ENCODE measurements at regions not wholly inside any gene's neighbourhood (a gene's known extent, or its start where the extent isn't known, plus 50 kb on each side); places are given as distances from the start of the nearest gene placed in this dataset.
"Not testable (repeated sequence)": the region's sequence is repeated elsewhere in the genome, so short reads cannot be mapped to it uniquely, and the experiment has no call there.

GRCh38 chr10:33070101-33070500 lies 112.1 kb upstream of the ITGB1 start:
- DNase-seq (ENCODE audit: low spot score): no peak

DNA sequence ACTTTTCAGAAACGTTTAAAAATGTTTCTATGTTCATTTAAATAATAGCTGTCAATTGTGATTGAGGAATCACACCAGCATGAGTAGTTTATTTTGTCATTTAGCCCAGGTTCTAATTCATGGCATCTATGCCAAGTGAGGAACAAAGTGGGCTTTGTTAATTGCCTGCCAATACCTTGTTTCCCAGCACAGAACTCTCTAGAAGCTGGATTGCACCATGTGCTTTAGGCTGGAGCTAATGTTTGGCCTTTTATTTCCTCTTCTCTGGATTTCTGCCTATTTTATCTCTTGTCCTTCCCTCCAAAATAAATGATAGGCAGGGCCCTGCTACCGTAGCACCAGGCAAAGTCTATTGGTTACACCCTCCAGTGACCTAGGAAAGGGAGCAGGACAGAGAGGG lies 109.9 kb upstream of the ITGB1 start:
- DNase-seq (ENCODE audit: low spot score): no peak

DNA sequence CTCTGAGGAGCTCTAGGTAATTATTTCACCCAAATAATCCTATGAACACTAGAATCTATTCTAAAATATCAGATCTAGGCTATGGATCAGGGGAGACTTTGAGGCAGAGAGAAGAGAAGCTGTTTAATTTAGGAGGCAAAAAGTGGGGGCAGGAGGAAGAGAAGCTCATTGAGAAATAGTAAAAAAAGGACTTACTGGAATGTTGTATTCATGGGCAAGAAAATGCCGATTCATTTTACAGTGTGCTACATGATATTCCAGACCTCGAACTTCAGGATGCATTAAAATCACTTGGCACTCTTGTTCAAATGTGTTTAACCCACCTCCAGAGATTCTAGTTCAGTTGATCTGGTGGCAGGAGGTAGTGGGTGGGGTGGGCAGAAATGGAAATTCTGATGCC lies 109.5 kb upstream of the ITGB1 start:
- DNase-seq (ENCODE audit: low spot score): no peak

DNA sequence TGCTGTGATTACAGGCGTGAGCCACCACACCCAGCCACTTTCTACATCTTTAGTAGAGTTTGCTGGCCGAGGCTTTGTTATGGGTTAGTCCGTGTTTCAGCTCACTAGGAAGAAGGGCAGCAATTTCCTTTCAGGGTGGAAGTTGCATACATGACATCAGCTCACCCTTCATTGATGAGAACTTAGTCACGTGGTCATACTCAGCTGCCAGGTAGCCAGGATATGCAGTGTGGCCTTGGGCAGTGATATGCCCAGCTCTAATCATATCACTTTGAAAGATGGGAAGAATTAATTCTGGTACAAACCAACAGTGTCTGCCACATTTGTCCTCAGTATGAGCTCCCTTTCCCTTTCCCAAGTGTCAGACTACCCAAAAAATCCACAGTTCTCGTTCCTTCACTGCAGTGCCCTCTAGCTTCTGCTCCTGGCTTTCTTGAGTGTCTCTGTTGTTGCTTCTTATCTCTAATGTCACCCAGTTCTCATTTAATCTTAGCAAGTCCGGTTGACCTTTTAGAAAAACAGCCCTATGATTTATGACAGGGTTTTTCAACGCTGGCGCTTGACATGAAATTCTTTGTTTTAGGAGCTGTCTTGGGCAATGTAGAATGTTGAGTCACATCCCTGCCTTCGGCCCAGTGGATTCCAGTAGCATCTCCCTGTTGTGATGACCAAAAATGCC lies 108.7 kb upstream of the ITGB1 start:
- DNase-seq (ENCODE audit: low spot score): no peak

- DNase-seq (ENCODE audit: low spot score): no peak
Observed at GRCh38 chr10:33065111-33065510, 107.1 kb upstream of the ITGB1 start.

GRCh38 chr10:33064706-33065105 lies 106.7 kb upstream of the ITGB1 start:
- no peak for DNase-seq (ENCODE audit: low spot score)

DNA sequence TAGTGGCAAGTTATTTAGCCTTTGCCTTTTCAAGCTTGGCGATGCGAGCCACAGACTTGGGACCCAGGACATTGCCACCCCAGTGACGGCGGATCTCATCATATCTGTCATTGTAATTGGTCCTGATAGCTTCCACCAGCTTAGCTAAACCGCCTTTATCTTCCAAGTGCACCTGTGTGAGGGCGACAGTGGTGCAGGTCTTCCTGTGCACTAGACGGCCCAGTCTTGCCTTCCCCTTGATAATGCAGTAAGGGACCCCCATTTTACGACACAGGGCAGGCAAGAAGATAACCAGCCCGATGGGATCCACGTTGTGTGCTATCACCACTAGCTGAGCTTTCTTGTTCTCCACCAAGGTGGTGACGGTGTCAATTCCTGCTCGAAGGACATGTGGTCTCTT lies 99.6 kb upstream of the ITGB1 start:
- DNase-seq (ENCODE audit: low spot score): no peak

GRCh38 chr10:33056828-33057596 lies 99.0 kb upstream of the ITGB1 start:
- DNase-seq (ENCODE audit: low spot score): no peak

- no peak for DNase-seq (ENCODE audit: low spot score)
Observed at GRCh38 chr10:33055625-33056024, 97.6 kb upstream of the ITGB1 start.

- DNase-seq (ENCODE audit: low spot score): no peak
Observed at GRCh38 chr10:33052915-33053810, 95.1 kb upstream of the ITGB1 start.

GRCh38 chr10:33052263-33052875 lies 94.3 kb upstream of the ITGB1 start:
- DNase-seq (ENCODE audit: low spot score): no peak

DNA sequence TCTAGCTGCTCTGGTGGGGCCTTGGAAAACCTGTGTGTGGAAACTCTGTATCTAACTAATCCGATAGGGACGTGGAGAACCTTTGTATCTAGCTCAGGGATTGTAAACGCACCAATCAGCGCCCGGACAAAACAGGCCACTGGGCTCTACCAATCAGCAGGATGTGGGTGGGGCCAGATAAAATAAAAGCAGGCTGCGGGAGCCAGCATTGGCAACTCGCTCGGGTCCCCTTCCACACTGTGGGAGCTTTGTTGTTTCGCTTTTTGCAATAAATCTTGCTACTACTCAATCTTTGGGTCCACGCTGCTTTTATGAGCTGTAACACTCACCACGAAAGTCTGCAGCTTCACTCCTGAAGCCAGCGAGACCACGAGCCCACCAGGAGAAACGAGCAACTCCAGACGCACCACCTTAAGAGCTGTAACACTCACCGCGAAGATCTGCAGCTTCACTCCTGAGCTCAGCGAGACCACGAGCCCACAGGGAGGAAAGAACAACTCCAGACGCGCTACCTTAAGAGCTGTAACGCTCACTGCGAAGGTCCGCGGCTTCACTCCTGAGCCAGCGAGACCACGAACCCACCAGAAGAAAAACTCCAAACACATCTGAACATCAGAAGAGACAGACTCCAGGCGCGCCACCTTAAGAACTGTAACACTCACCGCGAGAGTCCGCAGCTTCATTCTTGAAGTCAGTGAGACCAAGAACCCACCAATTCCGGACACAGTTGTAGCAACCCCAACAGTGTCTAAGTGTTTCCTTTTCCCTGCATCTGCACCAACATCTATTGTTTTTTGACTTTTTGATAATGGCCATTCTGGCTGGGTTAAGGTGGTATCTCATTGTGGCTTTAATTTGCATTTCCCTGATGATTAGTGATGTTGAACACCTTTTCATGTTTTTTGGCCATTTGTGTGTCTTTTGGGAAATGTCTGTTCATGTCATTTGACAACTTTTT lies 92.2 kb upstream of the ITGB1 start:
- DNase-seq (ENCODE audit: low spot score): not testable (repeated sequence)

GRCh38 chr10:33048223-33048622 lies 90.2 kb upstream of the ITGB1 start:
- DNase-seq (ENCODE audit: low spot score): no peak

GRCh38 chr10:33047655-33048054 lies 89.6 kb upstream of the ITGB1 start:
- DNase-seq (ENCODE audit: low spot score): no peak

GRCh38 chr10:33046792-33047191 lies 88.8 kb upstream of the ITGB1 start:
- no peak for DNase-seq (ENCODE audit: low spot score)

DNA sequence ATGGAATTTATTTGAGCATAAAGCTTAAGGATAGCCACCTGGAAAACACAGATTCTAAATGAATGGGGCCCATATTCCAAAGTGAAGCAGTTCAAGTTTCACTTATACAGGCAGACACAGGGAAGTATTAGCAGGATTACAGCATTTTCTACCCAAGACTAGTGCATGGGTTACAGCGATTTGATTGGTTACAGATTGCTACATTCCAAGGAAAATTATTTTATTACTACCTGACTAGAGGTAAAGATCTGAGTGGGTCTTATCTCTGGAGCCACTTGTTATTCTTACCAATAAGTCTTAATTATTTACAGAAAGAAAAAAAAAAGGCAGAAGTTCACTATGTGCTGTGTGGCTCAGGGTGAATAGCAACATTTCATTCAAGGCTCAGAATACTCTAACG lies 87.4 kb upstream of the ITGB1 start:
- DNase-seq (ENCODE audit: low spot score): no peak

GRCh38 chr10:33042565-33042964 lies 84.5 kb upstream of the ITGB1 start:
- DNase-seq (ENCODE audit: low spot score): no peak

DNA sequence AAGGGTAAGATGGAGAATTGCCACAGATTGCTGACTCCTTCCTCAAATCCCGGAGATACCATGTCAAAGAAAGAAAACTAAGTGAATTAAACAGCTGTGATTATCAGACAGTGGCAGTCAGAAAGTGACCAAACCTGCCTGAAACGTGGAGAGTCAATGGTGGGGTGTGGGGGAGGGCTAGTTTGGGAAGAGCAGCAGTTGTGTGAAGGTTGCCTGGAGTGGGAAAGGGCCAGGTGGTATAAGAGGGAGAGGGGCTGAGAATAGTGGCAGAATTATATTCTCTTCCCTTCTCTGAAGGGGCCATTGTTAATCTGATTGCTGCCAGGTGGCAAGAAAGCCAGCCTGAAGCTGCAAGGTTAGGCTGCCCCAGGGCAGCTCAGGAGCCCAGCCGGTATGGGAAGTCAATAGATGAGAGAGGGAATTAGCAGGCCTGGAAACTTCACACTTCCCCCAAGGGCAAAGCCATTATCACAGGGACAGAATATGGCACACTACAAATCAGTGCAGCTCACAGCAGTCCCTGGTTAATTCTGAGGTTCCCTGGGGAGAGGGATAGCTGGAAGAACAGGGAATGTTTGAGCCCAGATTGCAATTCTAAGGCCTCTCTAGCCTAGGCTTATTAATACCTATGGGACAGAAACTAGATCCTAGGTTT lies 83.9 kb upstream of the ITGB1 start:
- DNase-seq (ENCODE audit: low spot score): no peak

DNA sequence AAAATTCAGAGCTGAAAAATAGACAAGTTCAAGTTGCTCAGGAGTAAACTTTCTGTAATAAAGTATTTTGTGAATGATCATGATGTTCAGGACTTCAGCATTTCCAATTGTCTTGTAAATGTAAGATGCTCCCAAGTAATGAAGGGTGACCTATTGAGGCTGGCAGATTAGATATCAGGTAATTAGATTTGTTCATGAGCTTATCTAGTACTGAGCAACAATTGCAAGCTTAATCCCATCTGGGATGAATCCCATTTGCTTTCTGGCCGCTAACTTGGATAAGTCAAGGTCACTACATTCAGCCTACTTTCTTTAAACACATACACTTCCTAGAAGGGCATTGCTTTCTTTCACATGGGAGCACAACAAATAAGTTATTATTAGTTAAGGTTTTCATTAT lies 82.4 kb upstream of the ITGB1 start:
- no peak for DNase-seq (ENCODE audit: low spot score)

GRCh38 chr10:33039181-33039580 lies 81.2 kb upstream of the ITGB1 start:
- DNase-seq (ENCODE audit: low spot score): no peak

Measured in H4 (cell line).